OCI-LY7 (cell line): ENCODE measurements at regions not wholly inside any gene's neighbourhood (a gene's known extent, or its start where the extent isn't known, plus 50 kb on each side); places are given as distances from the start of the nearest gene placed in this dataset.

Experiments used
- CTCF ChIP-seq: fragments of 200-600 bp; sonication (generic); conservative IDR thresholded peaks from 2 replicates; pipeline ENCODE4 v1.5.1; 2014; ENCODE audit warnings: mild to moderate bottlenecking, antibody characterized with exemption, low read length, moderate library complexity, mixed read lengths
- EZH2phosphoT487 ChIP-seq: fragments of 200-600 bp; sonication (generic); IDR thresholded peaks from 2 replicates; pipeline ENCODE4 v1.6.1; 2018; ENCODE audit warnings: low read depth, borderline replicate concordance, mild to moderate bottlenecking, mixed run types, antibody characterized with exemption, low read length, moderate library complexity, mixed read lengths

- TF ChIP-seq CTCF (no peak), EZH2phosphoT487 (no peak)
Measured at GRCh38 chr1:42081475-42081874, 71.7 kb upstream of the GUCA2B start.
